AG04449 (cell line): ENCODE measurements at regions not wholly inside any gene's neighbourhood (a gene's known extent, or its start where the extent isn't known, plus 50 kb on each side); places are given as distances from the start of the nearest gene placed in this dataset.

Source experiments
- CTCF ChIA-PET: fragments of 350-600 bp; formaldehyde crosslinking; extraction: SDS; loops from one replicate; lab custom pipeline; 2021; ENCODE audit warnings: antibody characterized with exemption; lab: Yijun Ruan, JAX
- POLR2A ChIA-PET: fragments of 400-600, 350-600 bp; formaldehyde crosslinking; extraction: SDS; loops from one replicate; lab custom pipeline; 2020; ENCODE audit warnings: antibody characterized with exemption, inconsistent platforms; lab: Yijun Ruan, JAX
- DNase-seq: peaks from one replicate; pipeline ENCODE4 v3.0.0-alpha.2; 2010; ENCODE audit warnings: low read depth, low spot score
- H3K4me3 ChIP-seq: 2 replicates; pipeline ENCODE4 v1.5.1; 2011; ENCODE audit warnings: low read depth, mild to moderate bottlenecking, control low read depth, low read length
- CTCF ChIP-seq: IDR thresholded peaks from one replicate; pipeline ENCODE4 v1.5.1; 2011; ENCODE audit warnings: mild to moderate bottlenecking, moderate library complexity, low read length, control low read depth, inconsistent platforms; ENCODE audit not compliant: insufficient read depth; ENCODE audit errors: missing control alignments

GRCh38 chr13:67283637-67284036 lies 53.5 kb upstream of the PCDH9 start:
- POLR2A ChIA-PET = no interaction called here
- CTCF ChIA-PET = interaction anchor here (1.2 kb wide), 1 partner anchor 23 kb away, joined by 3 read pairs; no protein-coding TSS in a partner anchor
- TF ChIP-seq CTCF = no peak
- no peak for DNase-seq
- no peak overlapping the region for H3K4me3 ChIP-seq

GRCh38 chr13:67281466-67281865 lies 51.3 kb upstream of the PCDH9 start:
- no peak overlapping the region for H3K4me3 ChIP-seq
- TF ChIP-seq CTCF = no peak
- DNase-seq = no peak
- POLR2A ChIA-PET = no interaction called here
- CTCF ChIA-PET = no interaction called here
